B cell (primary cell): ENCODE measurements at regions not wholly inside any gene's neighbourhood (a gene's known extent, or its start where the extent isn't known, plus 50 kb on each side); places are given as distances from the start of the nearest gene placed in this dataset.

ENCODE experiments used
- ATAC-seq: fragments of 200-7000 bp; cut with Tn5 transposase; one replicate; pipeline ENCODE4 v1.10.0; 2021; ENCODE audit warnings: low read depth, mild to moderate bottlenecking, moderate number of reproducible peaks, moderate library complexity
- CTCF ChIA-PET: fragments of 350-600 bp; sonication (Branson Sonifier 250); formaldehyde crosslinking; loops from one replicate; lab custom pipeline; 2021; ENCODE audit warnings: antibody characterized with exemption, inconsistent platforms; lab: Charles Lee
- POLR2A ChIA-PET: fragments of 350-600 bp; sonication (Branson Sonifier 250); formaldehyde crosslinking; loops from one replicate; lab custom pipeline; 2021; ENCODE audit warnings: antibody characterized with exemption; lab: Charles Lee
- DNase-seq: peaks from one replicate; pipeline ENCODE4 v3.0.0; 2013
- H2AFZ ChIP-seq: 2 replicates; pipeline ENCODE4 v1.6.1; 2012; ENCODE audit warnings: mild to moderate bottlenecking, low read depth, low read length; ENCODE audit not compliant: insufficient read depth, poor library complexity, severe bottlenecking
- H3K27ac ChIP-seq, 2 donors: 1 replicate in 1 of 2; 2 replicates in 1 of 2; pipeline ENCODE4 v1.5.1; 2012 to 2013; ENCODE audit warnings: low read length in 2 of 2, mild to moderate bottlenecking in 2 of 2, moderate library complexity in 1 of 2
- H3K27me3 ChIP-seq, 4 experiments: fragments of 200-600 bp in 1 of 4; sonication (generic) in 1 of 4; replicated peaks in 1 of 4; 1 replicate in 2 of 4; 2 replicates in 2 of 4; pipeline versions ENCODE4 v1.6.1 to v1.7.0; 2013 to 2016; ENCODE audit warnings: low read length in 3 of 4, mild to moderate bottlenecking in 2 of 4, mixed read lengths in 1 of 4, moderate library complexity in 1 of 4; ENCODE audit not compliant: insufficient read depth in 4 of 4, control insufficient read depth in 3 of 4; ENCODE audit errors: control extremely low read depth in 1 of 4
- H3K36me3 ChIP-seq, 2 experiments: replicated peaks in 1 of 2; 1 replicate in 1 of 2; 2 replicates in 1 of 2; pipeline versions ENCODE4 v1.6.1 to v1.7.1; 2013; ENCODE audit warnings: low read length in 1 of 2; ENCODE audit not compliant: insufficient read depth in 2 of 2, control insufficient read depth in 1 of 2; ENCODE audit errors: control extremely low read depth in 1 of 2, extremely low read depth in 1 of 2
- H3K4me1 ChIP-seq, 2 donors: fragments of 200-600 bp in 1 of 2; sonication (generic) in 1 of 2; 1 replicate in 1 of 2; 2 replicates in 1 of 2; pipeline versions ENCODE4 v1.5.1 to v1.6.1; 2013 to 2017; ENCODE audit warnings: low read length in 2 of 2; ENCODE audit not compliant: control insufficient read depth in 2 of 2, insufficient read depth in 2 of 2
- H3K4me2 ChIP-seq: replicated peaks from 2 replicates; pipeline ENCODE3; 2012; ENCODE audit warnings: mild to moderate bottlenecking, low read depth, low read length; ENCODE audit not compliant: poor library complexity, severe bottlenecking
- H3K4me3 ChIP-seq, 5 experiments: fragments of 200-600 bp in 1 of 5; sonication (generic) in 1 of 5; 1 replicate in 3 of 5; 2 replicates in 2 of 5; pipeline versions ENCODE4 v1.5.1 to v1.7.0; 2011 to 2016; ENCODE audit warnings: low read length in 4 of 5, mild to moderate bottlenecking in 4 of 5, low read depth in 2 of 5, control low read depth in 1 of 5, moderate library complexity in 1 of 5; ENCODE audit not compliant: insufficient read depth in 1 of 5; ENCODE audit errors: control extremely low read depth in 1 of 5, extremely low read depth in 1 of 5
- H3K79me2 ChIP-seq: fragments of 200-600 bp; sonication (generic); one replicate; pipeline ENCODE4 v1.6.0; 2016; ENCODE audit warnings: low read length; ENCODE audit not compliant: control insufficient read depth, insufficient read depth
- H3K9ac ChIP-seq: fragments of 200-600 bp; sonication (generic); 2 replicates; pipeline ENCODE4 v1.6.1; 2017; ENCODE audit warnings: mild to moderate bottlenecking, low read length, moderate library complexity
- H3K9me3 ChIP-seq, 3 donors: one replicate each; pipeline versions ENCODE4 v1.6.1 to v1.7.1; 2013; ENCODE audit warnings: low read length in 2 of 3; ENCODE audit not compliant: control insufficient read depth in 2 of 3, insufficient read depth in 1 of 3; ENCODE audit errors: control extremely low read depth in 1 of 3
- H4K20me1 ChIP-seq: 2 replicates; pipeline ENCODE4 v1.6.0; 2012; ENCODE audit warnings: mild to moderate bottlenecking, low read length; ENCODE audit not compliant: insufficient read depth, control insufficient read depth, poor library complexity, severe bottlenecking
- H3K27ac Mint-ChIP-seq: one replicate; pipeline ENCODE4 v1.8.0; 2021; ENCODE audit warnings: mixed read lengths
- H3K27me3 Mint-ChIP-seq: one replicate; pipeline ENCODE4 v1.8.0; 2021; ENCODE audit warnings: mixed read lengths
- H3K4me1 Mint-ChIP-seq: one replicate; pipeline ENCODE4 v1.8.0; 2021; ENCODE audit warnings: mixed read lengths
- H3K4me3 Mint-ChIP-seq: one replicate; pipeline ENCODE4 v1.8.0; 2021; ENCODE audit warnings: mixed read lengths
- H3K9me3 Mint-ChIP-seq: one replicate; pipeline ENCODE4 v1.8.0; 2022; ENCODE audit warnings: mixed read lengths; ENCODE audit not compliant: insufficient read depth
- CTCF ChIP-seq: fragments of 200-600 bp; IDR thresholded peaks from one replicate; pipeline ENCODE4 v1.8.0; 2022; ENCODE audit warnings: antibody characterized with exemption, mild to moderate bottlenecking
- EZH2 ChIP-seq: IDR thresholded peaks from 2 replicates; pipeline ENCODE4 v1.6.1; 2012; ENCODE audit warnings: borderline replicate concordance, low read depth, mild to moderate bottlenecking, moderate library complexity, low read length; ENCODE audit not compliant: insufficient read depth, poor library complexity, severe bottlenecking
- WGBS: methylation state at CpG from one replicate; pipeline ENCODE4 v1.1.5; 2013; ENCODE audit warnings: missing lambda C conversion rate; ENCODE audit not compliant: insufficient coverage; 5-methylcytosine and 5-hydroxymethylcytosine counted together
- intact Hi-C: fragments of 100-400 bp; cut with micrococcal nuclease; formaldehyde crosslinking; loops from one replicate; pipeline ENCODE4 v1.10.0; 2022

DNA sequence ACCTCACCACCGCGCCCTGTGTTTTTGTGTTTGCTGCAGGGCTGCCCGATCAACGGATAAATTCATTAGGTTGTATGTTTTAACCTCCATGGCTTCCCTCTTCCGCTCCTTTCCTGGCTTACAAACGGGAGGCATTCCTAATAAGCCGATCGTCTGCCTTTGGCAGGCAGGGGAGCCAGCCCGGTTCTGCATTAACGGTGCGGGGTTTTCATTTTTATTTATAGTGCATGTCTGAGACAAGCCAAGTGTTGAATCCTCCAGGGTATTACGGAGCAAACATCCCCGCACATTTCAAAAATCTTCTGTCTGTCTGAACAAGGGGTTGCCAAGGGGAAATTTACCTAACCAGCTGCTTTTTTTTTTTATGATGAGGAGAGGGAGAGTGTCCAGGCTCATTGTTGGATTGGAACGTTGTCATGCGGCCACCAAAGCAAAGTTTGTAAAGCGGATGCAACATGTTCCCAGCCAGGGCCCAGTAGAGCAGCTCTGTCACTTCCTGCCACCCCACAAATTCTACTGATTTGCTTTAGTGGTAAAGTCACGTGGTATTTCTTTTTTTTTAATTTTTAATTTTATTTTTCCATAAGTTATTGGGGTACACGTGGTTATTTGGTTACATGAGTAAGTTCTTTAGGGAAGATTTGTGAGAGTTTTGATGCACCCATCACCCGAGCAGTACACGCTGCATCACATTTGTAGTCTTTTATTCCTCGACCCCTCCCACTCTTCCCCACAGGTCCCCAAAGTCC lies 92.3 kb upstream of the BAIAP2L1 start:
- POLR2A ChIA-PET = no interaction called here

DNA sequence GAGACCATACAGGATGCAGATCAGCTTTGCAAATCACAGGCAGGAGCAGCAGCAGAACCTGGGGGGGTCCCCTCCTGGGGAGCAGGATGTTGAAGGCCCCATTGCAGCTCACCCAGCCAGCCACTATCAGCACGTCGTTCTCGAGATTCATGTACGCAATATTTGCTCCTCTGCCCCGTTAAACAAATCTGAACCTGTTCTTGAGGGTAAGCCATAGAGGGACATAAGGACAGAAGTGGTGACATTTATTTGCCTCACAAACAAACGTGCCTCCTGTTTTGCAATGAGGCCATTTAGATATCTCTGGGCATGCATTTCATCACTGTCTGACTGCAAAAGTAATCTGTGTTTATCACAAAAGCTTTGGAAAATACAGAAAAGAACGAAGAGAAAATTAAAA lies 87.3 kb upstream of the BAIAP2L1 start:
- DNase-seq (no peak), ATAC-seq (no peak)
- H3K9ac ChIP-seq = no peak overlapping the region
- Mint-ChIP-seq H3K4me1 (no peaks in the 10 kb centered on the region), H3K27ac (no peak overlapping the region), H3K4me3 (no peak overlapping the region), H3K9me3 (no peaks in the 10 kb centered on the region), H3K27me3 (peaks cover 6% of the 10 kb centered on the region)
- POLR2A ChIA-PET = no interaction called here
- H3K4me3 ChIP-seq = no peak overlapping the region
- no peaks in the 10 kb centered on the region for H3K79me2 ChIP-seq
- H2AFZ ChIP-seq = no peak overlapping the region
- CTCF ChIA-PET = no interaction called here
- no peak for TF ChIP-seq CTCF
- no peak for TF ChIP-seq EZH2
- H3K4me1 ChIP-seq = no peaks in the 10 kb centered on the region
- 100% methylated on average over 1 of the region's 7 CpGs for whole genome bisulfite sequencing
- no peak overlapping the region for H3K27ac ChIP-seq
- no peaks in the 10 kb centered on the region for H3K36me3 ChIP-seq
- peaks cover 0 to 5% (median 0%) of the 10 kb centered on the region in 4 experiments for H3K27me3 ChIP-seq
- intact Hi-C loops = no loop called here
- no peaks in the 10 kb centered on the region for H4K20me1 ChIP-seq
- H3K4me2 ChIP-seq = no peak overlapping the region
- peaks cover 0 to 4% (median 0%) of the 10 kb centered on the region in 3 donors for H3K9me3 ChIP-seq

More for the DNA sequence above, 92.3 kb upstream of the BAIAP2L1 start:
- intact Hi-C loops = no loop called here
- ATAC-seq = no peak
- Histone ChIP-seq H3K9ac (no peak overlapping the region), H3K36me3 (no peaks in the 10 kb centered on the region), H4K20me1 (no peaks in the 10 kb centered on the region), H2AFZ (no peak overlapping the region), H3K4me1 (no peaks in the 10 kb centered on the region), H3K4me3 (no peak overlapping the region), H3K27ac (no peak overlapping the region), H3K79me2 (no peaks in the 10 kb centered on the region), H3K4me2 (no peak overlapping the region), H3K9me3 (peaks cover 1 to 20% (median 5%) of the 10 kb centered on the region in 3 donors), H3K27me3 (peaks cover 0 to 1% (median 0%) of the 10 kb centered on the region in 4 experiments)
- DNase-seq = no peak
- no peak overlapping the region for H3K27ac Mint-ChIP-seq
- no peaks in the 10 kb centered on the region for H3K4me1 Mint-ChIP-seq
- peaks cover 11% of the 10 kb centered on the region for H3K9me3 Mint-ChIP-seq
- no peak for TF ChIP-seq EZH2
- whole genome bisulfite sequencing = 89% methylated on average over 14 of the region's 21 CpGs
- CTCF ChIA-PET = no interaction called here
- peaks cover 4% of the 10 kb centered on the region for H3K27me3 Mint-ChIP-seq
- H3K4me3 Mint-ChIP-seq = no peak overlapping the region
